Mesothelial cell of epicardium (in vitro differentiated cells): ENCODE measurements at regions not wholly inside any gene's neighbourhood (a gene's known extent, or its start where the extent isn't known, plus 50 kb on each side); places are given as distances from the start of the nearest gene placed in this dataset.

Experiments used
- DNase-seq, 2 experiments: peaks; one replicate each; pipeline ENCODE4 v3.0.0; 2021; ENCODE audit warnings: low spot score in 2 of 2; ENCODE audit not compliant: unreplicated experiment in 2 of 2
- H3K27ac Mint-ChIP-seq: 2 replicates; pipeline ENCODE4 v1.8.0; 2021; ENCODE audit warnings: mixed read lengths
- H3K27me3 Mint-ChIP-seq: 2 replicates; pipeline ENCODE4 v1.8.0; 2021; ENCODE audit warnings: low read depth, mixed read lengths
- H3K36me3 Mint-ChIP-seq: 2 replicates; pipeline ENCODE4 v1.8.0; 2021; ENCODE audit warnings: mixed read lengths
- H3K4me1 Mint-ChIP-seq: 2 replicates; pipeline ENCODE4 v1.8.0; 2021; ENCODE audit warnings: mixed read lengths
- H3K4me3 Mint-ChIP-seq: 2 replicates; pipeline ENCODE4 v1.8.0; 2021; ENCODE audit warnings: mild to moderate bottlenecking, moderate library complexity, mixed read lengths
- H3K9me3 Mint-ChIP-seq: 2 replicates; pipeline ENCODE4 v1.8.0; 2021; ENCODE audit warnings: mixed read lengths
- CTCF ChIP-seq: fragments of 200-600 bp; sonication (generic); IDR thresholded peaks from one replicate; pipeline ENCODE4 v1.5.0; 2021; ENCODE audit warnings: antibody characterized with exemption; ENCODE audit not compliant: unreplicated experiment

- DNase-seq, result no peak
- Mint-ChIP-seq H3K4me1 (no peaks in the 10 kb centered on the region), H3K9me3 (no peaks in the 10 kb centered on the region), H3K27ac (no peak overlapping the region), H3K27me3 (no peaks in the 10 kb centered on the region), H3K4me3 (no peak overlapping the region), H3K36me3 (no peaks in the 10 kb centered on the region)
- TF ChIP-seq CTCF, result no peak
Measured at GRCh38 chr2:196480653-196481323, 158.7 kb upstream of the CCDC150 start.

GRCh38 chr2:196481324-196481697 lies 158.2 kb upstream of the CCDC150 start:
- H3K27ac Mint-ChIP-seq, result no peak overlapping the region
- no peaks in the 10 kb centered on the region for H3K36me3 Mint-ChIP-seq
- H3K4me3 Mint-ChIP-seq, result no peak overlapping the region
- DNase-seq, result no peak
- no peaks in the 10 kb centered on the region for H3K27me3 Mint-ChIP-seq
- H3K4me1 Mint-ChIP-seq, result no peaks in the 10 kb centered on the region
- H3K9me3 Mint-ChIP-seq, result no peaks in the 10 kb centered on the region
- no peak for TF ChIP-seq CTCF

GRCh38 chr2:196482119-196483065 lies 157.1 kb upstream of the CCDC150 start:
- H3K27ac Mint-ChIP-seq, result no peak overlapping the region

GRCh38 chr2:196486146-196486545 lies 153.4 kb upstream of the CCDC150 start:
- TF ChIP-seq CTCF, result no peak
- no peaks in the 10 kb centered on the region for H3K27me3 Mint-ChIP-seq
- no peak overlapping the region for H3K27ac Mint-ChIP-seq
- H3K36me3 Mint-ChIP-seq, result no peaks in the 10 kb centered on the region
- H3K4me1 Mint-ChIP-seq, result peaks cover 3% of the 10 kb centered on the region
- H3K9me3 Mint-ChIP-seq, result peaks cover 6% of the 10 kb centered on the region
- DNase-seq, result no peak
- H3K4me3 Mint-ChIP-seq, result no peak overlapping the region

More at GRCh38 chr2:196482119-196483065, 157.1 kb upstream of the CCDC150 start:
- no peak for TF ChIP-seq CTCF
- no peaks in the 10 kb centered on the region for H3K36me3 Mint-ChIP-seq
- H3K27me3 Mint-ChIP-seq, result no peaks in the 10 kb centered on the region
- no peak overlapping the region for H3K4me3 Mint-ChIP-seq
- no peaks in the 10 kb centered on the region for H3K9me3 Mint-ChIP-seq
- DNase-seq, result no peak
- H3K4me1 Mint-ChIP-seq, result no peaks in the 10 kb centered on the region

GRCh38 chr2:196487417-196487816 lies 152.1 kb upstream of the CCDC150 start:
- Mint-ChIP-seq H3K4me3 (no peak overlapping the region), H3K36me3 (no peaks in the 10 kb centered on the region)

More at GRCh38 chr2:196487417-196487816, 152.1 kb upstream of the CCDC150 start:
- no peak overlapping the region for H3K27ac Mint-ChIP-seq
- H3K9me3 Mint-ChIP-seq, result peaks cover 6% of the 10 kb centered on the region
- no peak for TF ChIP-seq CTCF
- H3K27me3 Mint-ChIP-seq, result no peaks in the 10 kb centered on the region
- no peak for DNase-seq
- peaks cover 3% of the 10 kb centered on the region for H3K4me1 Mint-ChIP-seq
